Progenitor cell of endocrine pancreas (in vitro differentiated cells): ENCODE measurements at regions not wholly inside any gene's neighbourhood (a gene's known extent, or its start where the extent isn't known, plus 50 kb on each side); places are given as distances from the start of the nearest gene placed in this dataset.

Source experiments
- DNase-seq: peaks from one replicate; pipeline ENCODE4 v3.0.0; 2021; ENCODE audit warnings: low spot score; ENCODE audit not compliant: unreplicated experiment
- H3K27ac Mint-ChIP-seq: 2 replicates; pipeline ENCODE4 v1.8.0; 2021; ENCODE audit warnings: mild to moderate bottlenecking, moderate library complexity, mixed read lengths
- H3K27me3 Mint-ChIP-seq: 2 replicates; pipeline ENCODE4 v1.8.0; 2021; ENCODE audit warnings: mixed read lengths
- H3K36me3 Mint-ChIP-seq: 2 replicates; pipeline ENCODE4 v1.8.0; 2022; ENCODE audit warnings: mixed read lengths; ENCODE audit not compliant: insufficient read depth
- H3K4me1 Mint-ChIP-seq: 2 replicates; pipeline ENCODE4 v1.8.0; 2021; ENCODE audit warnings: low read depth, mixed read lengths
- H3K4me3 Mint-ChIP-seq: 2 replicates; pipeline ENCODE4 v1.8.0; 2021; ENCODE audit warnings: low read depth, mild to moderate bottlenecking, moderate library complexity, mixed read lengths
- H3K9me3 Mint-ChIP-seq: 2 replicates; pipeline ENCODE4 v1.8.0; 2021; ENCODE audit warnings: low read depth, mixed read lengths
- CTCF ChIP-seq: fragments of 200-600 bp; sonication (generic); IDR thresholded peaks from one replicate; pipeline ENCODE4 v1.5.0; 2021; ENCODE audit warnings: antibody characterized with exemption, mild to moderate bottlenecking; ENCODE audit not compliant: unreplicated experiment

DNA sequence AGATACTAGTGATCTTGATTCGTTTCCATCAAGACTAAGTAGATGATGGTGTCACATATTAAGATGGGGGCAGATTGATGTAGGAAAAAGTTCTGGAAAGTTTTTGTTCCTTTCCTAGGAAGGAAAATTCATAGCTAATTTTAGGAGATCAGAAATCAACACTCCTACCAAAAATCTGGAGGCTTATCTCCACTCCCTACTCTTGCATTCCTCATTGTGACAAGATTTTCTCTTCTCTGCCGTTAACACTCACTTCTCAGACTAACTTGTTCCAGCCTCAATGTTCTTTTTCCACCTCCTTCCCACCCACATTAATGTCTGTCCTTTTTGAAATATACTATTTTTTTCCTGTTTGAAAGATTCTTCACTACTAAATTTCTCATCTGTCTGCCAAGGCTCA is 851.9 kb upstream of the GHITM start:
- no peak for TF ChIP-seq CTCF
- Mint-ChIP-seq H3K9me3 (peaks cover 12% of the 10 kb centered on the region), H3K36me3 (no peaks in the 10 kb centered on the region), H3K27ac (no peak overlapping the region), H3K4me1 (no peaks in the 10 kb centered on the region), H3K4me3 (no peak overlapping the region), H3K27me3 (no peaks in the 10 kb centered on the region)
- DNase-seq, result no peak

DNA sequence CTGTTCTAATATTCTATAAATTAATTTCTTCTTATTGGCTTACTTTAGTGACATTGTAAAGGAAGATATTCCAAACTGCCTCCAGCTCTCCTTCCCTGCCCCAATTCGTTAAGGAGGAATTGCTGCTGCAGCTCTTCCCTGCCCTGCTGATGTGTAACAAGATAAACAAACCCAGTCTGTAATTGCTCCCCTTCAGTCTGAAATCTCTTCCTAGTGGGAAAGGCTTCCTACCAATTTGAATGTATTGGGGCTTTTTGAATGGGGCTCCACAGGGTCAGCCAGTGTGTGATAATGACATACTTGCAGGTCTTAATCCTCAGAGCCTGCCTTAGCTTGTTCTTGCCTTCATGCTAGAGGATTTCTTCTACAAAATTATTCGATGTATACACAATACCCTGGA is 849.9 kb upstream of the GHITM start:
- H3K36me3 Mint-ChIP-seq, result no peaks in the 10 kb centered on the region
- H3K9me3 Mint-ChIP-seq, result peaks cover 18% of the 10 kb centered on the region
- no peak overlapping the region for H3K4me3 Mint-ChIP-seq
- no peaks in the 10 kb centered on the region for H3K27me3 Mint-ChIP-seq
- no peaks in the 10 kb centered on the region for H3K4me1 Mint-ChIP-seq
- H3K27ac Mint-ChIP-seq, result no peak overlapping the region
- DNase-seq, result no peak
- no peak for TF ChIP-seq CTCF

DNA sequence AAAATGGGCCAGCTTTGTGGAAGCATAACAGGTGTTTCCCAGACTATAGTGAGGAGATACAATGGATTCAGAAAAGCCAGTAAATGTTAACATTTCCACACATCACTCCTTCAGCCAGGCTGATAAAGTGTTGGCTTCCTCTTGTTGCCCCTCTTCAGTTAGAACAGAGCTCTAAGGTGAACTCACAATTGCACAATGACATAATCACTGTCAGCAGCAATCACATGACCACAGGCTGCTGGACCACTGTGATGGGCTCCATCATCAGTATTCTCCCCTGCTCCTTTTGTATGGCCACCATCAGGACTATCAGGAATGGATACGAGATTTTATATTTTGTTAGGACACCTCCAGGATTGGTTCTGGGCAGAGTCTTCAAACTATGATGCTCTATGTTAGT is 849.4 kb upstream of the GHITM start:
- Mint-ChIP-seq H3K27ac (no peak overlapping the region), H3K9me3 (peaks cover 18% of the 10 kb centered on the region), H3K4me3 (no peak overlapping the region), H3K4me1 (no peaks in the 10 kb centered on the region), H3K36me3 (no peaks in the 10 kb centered on the region), H3K27me3 (no peaks in the 10 kb centered on the region)
- no peak for DNase-seq
- no peak for TF ChIP-seq CTCF

DNA sequence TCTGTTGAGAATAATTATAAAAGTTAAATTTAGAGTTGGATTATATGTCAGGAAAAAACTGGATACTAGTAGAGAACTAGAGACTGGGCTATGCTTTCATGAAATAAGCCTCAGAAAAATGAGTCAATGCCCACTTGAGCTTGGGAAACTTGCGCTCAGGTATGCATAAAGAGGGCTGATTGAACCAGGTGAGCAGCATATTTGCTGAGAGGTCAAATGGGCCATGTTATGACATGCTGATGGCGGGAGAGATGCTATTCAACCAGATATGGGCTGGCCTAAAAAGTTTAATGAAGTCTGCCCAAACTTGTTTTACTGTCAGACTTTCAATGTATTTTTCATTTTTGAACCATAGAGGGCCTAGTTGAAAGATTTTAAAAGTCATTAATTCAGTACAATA is 837.6 kb upstream of the GHITM start:
- no peak overlapping the region for H3K4me3 Mint-ChIP-seq
- no peaks in the 10 kb centered on the region for H3K4me1 Mint-ChIP-seq

DNA sequence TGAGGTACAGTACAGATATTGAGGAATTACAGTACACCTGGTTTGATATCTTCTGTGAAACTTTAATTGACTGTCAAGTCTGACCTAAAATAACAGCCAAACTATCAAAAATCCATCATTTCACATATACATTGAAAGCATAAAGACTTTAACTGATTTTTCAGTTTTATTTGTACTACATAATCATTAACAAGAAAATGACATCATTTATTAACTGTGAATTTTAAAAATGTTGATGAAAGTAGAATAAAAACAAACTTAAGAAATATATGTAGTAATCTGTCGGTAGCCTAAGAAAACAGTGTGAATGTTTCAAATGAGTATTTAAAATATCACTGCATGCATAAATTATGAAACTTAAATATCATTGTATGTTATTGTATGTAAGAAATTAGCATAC is 836.7 kb upstream of the GHITM start:
- Mint-ChIP-seq H3K27ac (no peak overlapping the region), H3K4me1 (no peaks in the 10 kb centered on the region), H3K27me3 (no peaks in the 10 kb centered on the region), H3K9me3 (peaks cover 2% of the 10 kb centered on the region), H3K4me3 (no peak overlapping the region), H3K36me3 (no peaks in the 10 kb centered on the region)
- DNase-seq, result no peak
- no peak for TF ChIP-seq CTCF

More for the DNA sequence above, 837.6 kb upstream of the GHITM start:
- Mint-ChIP-seq H3K27ac (no peak overlapping the region), H3K36me3 (no peaks in the 10 kb centered on the region), H3K9me3 (peaks cover 4% of the 10 kb centered on the region), H3K27me3 (no peaks in the 10 kb centered on the region)
- no peak for TF ChIP-seq CTCF
- DNase-seq, result no peak

GRCh38 chr10:83310688-83311087 is 828.6 kb upstream of the GHITM start:
- peaks cover 6% of the 10 kb centered on the region for H3K9me3 Mint-ChIP-seq
- H3K4me3 Mint-ChIP-seq, result no peak overlapping the region
- TF ChIP-seq CTCF, result peak; percentile 41
- H3K4me1 Mint-ChIP-seq, result peaks cover 7% of the 10 kb centered on the region
- H3K36me3 Mint-ChIP-seq, result no peaks in the 10 kb centered on the region
- no peak overlapping the region for H3K27ac Mint-ChIP-seq
- no peaks in the 10 kb centered on the region for H3K27me3 Mint-ChIP-seq
- DNase-seq, result no peak
